ENCODE measurements at regions not wholly inside any gene's neighbourhood (a gene's known extent, or its start where the extent isn't known, plus 50 kb on each side); places are given as distances from the start of the nearest gene placed in this dataset.

- DNase-seq (no peak), ATAC-seq (no peak)
- Histone ChIP-seq H3K4me3 (no peak overlapping the region), H3K27ac (no peak overlapping the region), H3K9me3 (no peaks in the 10 kb centered on the region), H3K4me1 (peaks cover 49% of the 10 kb centered on the region), H3K36me3 (replicated peaks in 1 of 2; ENCODE audit: insufficient read depth in 1 of 2, low read depth in 2 of 2) (no peaks in the 10 kb centered on the region), H3K27me3 (no peaks in the 10 kb centered on the region)
- 71 to 82% methylated on average over 4 to 6 of the region's 6 CpGs for WGBS, 2 donors
- TF ChIP-seq POLR2A (IDR thresholded peaks at IDR 0.05) (no peak), CTCF (IDR thresholded peaks at IDR 0.05) (no peak)
- intact Hi-C loops (cut with DNase I): no loop called here
Measured at GRCh38 chr2:129190494-129190893, 789.0 kb upstream of the RAB6C start.

DNA sequence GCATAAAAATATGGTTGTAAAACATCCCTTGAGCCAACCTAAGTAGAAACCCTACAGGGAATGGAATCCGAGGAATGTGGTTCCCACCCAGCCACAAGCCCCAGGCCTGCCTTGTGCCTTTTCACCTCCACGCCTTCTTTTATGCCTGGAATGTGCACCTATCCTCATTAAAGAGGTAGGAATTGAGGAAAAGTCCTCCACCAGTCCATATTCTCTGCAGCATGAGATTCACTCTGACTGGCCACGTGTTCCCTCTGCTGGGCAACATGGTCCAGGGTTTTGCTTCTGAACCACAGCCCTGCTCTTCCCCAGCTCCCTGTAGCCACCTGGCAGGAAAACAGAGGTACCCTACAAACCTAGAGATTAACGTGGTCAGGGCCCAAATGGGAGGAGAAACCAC is 787.9 kb upstream of the RAB6C start:
- intact Hi-C loops (cut with DNase I): no loop called here
- 72 to 73% methylated on average over 4 of the region's 4 CpGs for WGBS, 2 donors
- H3K4me1 ChIP-seq: peaks cover 49% of the 10 kb centered on the region
- no peaks in the 10 kb centered on the region for H3K27me3 ChIP-seq
- DNase-seq (no peak), ATAC-seq (peak; percentile 16)
- H3K27ac ChIP-seq: peak overlapping the region in 1 of 4 donors; percentile 12
- no peak for TF ChIP-seq CTCF (IDR thresholded peaks at IDR 0.05)
- TF ChIP-seq POLR2A (IDR thresholded peaks at IDR 0.05): no peak
- no peaks in the 10 kb centered on the region for H3K36me3 ChIP-seq (replicated peaks in 1 of 2; ENCODE audit: insufficient read depth in 1 of 2, low read depth in 2 of 2)
- H3K9me3 ChIP-seq: no peaks in the 10 kb centered on the region
- no peak overlapping the region for H3K4me3 ChIP-seq

- Histone ChIP-seq H3K4me1 (peaks cover 49% of the 10 kb centered on the region), H3K4me3 (no peak overlapping the region), H3K27me3 (no peaks in the 10 kb centered on the region), H3K27ac (peak overlapping the region in 3 of 4 donors; percentile 67 to 75 (median 71)), H3K9me3 (no peaks in the 10 kb centered on the region), H3K36me3 (replicated peaks in 1 of 2; ENCODE audit: insufficient read depth in 1 of 2, low read depth in 2 of 2) (no peaks in the 10 kb centered on the region)
- no peak for DNase-seq
- intact Hi-C loops (cut with DNase I): no loop called here
- ATAC-seq: no peak
- 90 to 97% methylated on average over 5 of the region's 5 CpGs for WGBS, 2 donors
- no peak for TF ChIP-seq CTCF (IDR thresholded peaks at IDR 0.05)
- TF ChIP-seq POLR2A (IDR thresholded peaks at IDR 0.05): no peak
Measured at GRCh38 chr2:129192117-129192516, 787.3 kb upstream of the RAB6C start.

DNA sequence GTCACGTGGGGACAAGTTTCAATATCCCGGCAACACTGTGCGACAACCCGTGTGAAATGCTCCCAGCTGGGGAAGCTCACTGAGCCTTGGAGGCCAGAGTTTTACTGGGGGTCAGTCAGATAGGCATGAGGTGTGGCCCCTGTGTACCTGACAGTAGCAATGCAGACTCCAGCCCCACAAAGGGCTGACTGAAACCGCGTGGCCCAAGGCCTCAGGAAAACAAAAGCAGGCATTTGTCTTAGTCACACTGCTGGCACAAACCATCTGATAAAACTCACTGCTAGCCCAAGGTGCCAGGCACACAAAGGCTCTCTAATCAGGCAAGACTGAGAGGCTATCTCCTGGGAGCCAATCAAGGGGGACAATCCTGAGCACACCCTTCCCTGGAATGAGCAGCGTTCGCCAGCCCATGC is 786.6 kb upstream of the RAB6C start:
- Histone ChIP-seq H3K4me1 (peaks cover 49% of the 10 kb centered on the region), H3K36me3 (replicated peaks in 1 of 2; ENCODE audit: insufficient read depth in 1 of 2, low read depth in 2 of 2) (no peaks in the 10 kb centered on the region), H3K9me3 (no peaks in the 10 kb centered on the region), H3K4me3 (no peak overlapping the region), H3K27ac (peak overlapping the region; percentile 59 to 75 (median 69)), H3K27me3 (no peaks in the 10 kb centered on the region)
- WGBS, 2 donors: 16 to 18% methylated on average over 7 to 8 of the region's 8 CpGs
- DNase-seq (peak; percentile 64 to 80 (median 72)), ATAC-seq (peak; percentile 93)
- TF ChIP-seq CTCF (IDR thresholded peaks at IDR 0.05) (no peak), POLR2A (IDR thresholded peaks at IDR 0.05) (peak in 1 of 3 donors; percentile 11)
- intact Hi-C loops (cut with DNase I): no loop called here

- H3K36me3 ChIP-seq (replicated peaks in 1 of 2; ENCODE audit: insufficient read depth in 1 of 2, low read depth in 2 of 2): no peaks in the 10 kb centered on the region
- peak overlapping the region in 3 of 4 donors; percentile 67 to 75 (median 71) for H3K27ac ChIP-seq
- DNase-seq (no peak), ATAC-seq (no peak)
- no peak overlapping the region for H3K4me3 ChIP-seq
- intact Hi-C loops (cut with DNase I): no loop called here
- WGBS, 2 donors: 60 to 89% methylated on average over 4 of the region's 4 CpGs
- TF ChIP-seq POLR2A (IDR thresholded peaks at IDR 0.05) (no peak), CTCF (IDR thresholded peaks at IDR 0.05) (no peak)
- no peaks in the 10 kb centered on the region for H3K27me3 ChIP-seq
- no peaks in the 10 kb centered on the region for H3K9me3 ChIP-seq
- peaks cover 49% of the 10 kb centered on the region for H3K4me1 ChIP-seq
Measured at GRCh38 chr2:129193961-129194360, 785.5 kb upstream of the RAB6C start.
